HAP-1 (cell line): ENCODE measurements at regions not wholly inside any gene's neighbourhood (a gene's known extent, or its start where the extent isn't known, plus 50 kb on each side); places are given as distances from the start of the nearest gene placed in this dataset.
"Not testable (repeated sequence)": the region's sequence is repeated elsewhere in the genome, so short reads cannot be mapped to it uniquely, and the experiment has no call there.

ENCODE experiments used
- DNase-seq, 2 experiments: peaks; one replicate each; pipeline ENCODE4 v3.0.0-alpha.2; 2016 to 2020; ENCODE audit warnings: low spot score in 2 of 2
- H3K27me3 ChIP-seq: fragments of 250-450 bp; sonication (Bioruptor Pico); 2 replicates; pipeline ENCODE4 v1.5.1; 2020; ENCODE audit warnings: low read depth, mild to moderate bottlenecking, moderate library complexity
- H3K36me3 ChIP-seq: fragments of 250-450 bp; sonication (Bioruptor Pico); replicated peaks from 2 replicates; pipeline ENCODE4 v1.5.1; 2020; ENCODE audit warnings: mild to moderate bottlenecking
- H3K4me1 ChIP-seq: fragments of 250-450 bp; sonication (Bioruptor Pico); 2 replicates; pipeline ENCODE4 v1.5.1; 2020; ENCODE audit warnings: mild to moderate bottlenecking
- H3K4me3 ChIP-seq: fragments of 250-450 bp; sonication (Bioruptor Pico); 2 replicates; pipeline ENCODE4 v1.5.1; 2020; ENCODE audit warnings: mild to moderate bottlenecking, moderate library complexity
- H3K9me3 ChIP-seq: fragments of 250-450 bp; sonication (Bioruptor Pico); 2 replicates; pipeline ENCODE4 v1.5.1; 2020; ENCODE audit warnings: mild to moderate bottlenecking, moderate library complexity
- in situ Hi-C: fragments of 300-500 bp; cut with MboI; formaldehyde crosslinking; loops from 3 replicates; pipeline ENCODE4 v1.14.3; 2020; ENCODE audit warnings: low sequenced_read_pairs, inconsistent platforms, mixed read lengths

DNA sequence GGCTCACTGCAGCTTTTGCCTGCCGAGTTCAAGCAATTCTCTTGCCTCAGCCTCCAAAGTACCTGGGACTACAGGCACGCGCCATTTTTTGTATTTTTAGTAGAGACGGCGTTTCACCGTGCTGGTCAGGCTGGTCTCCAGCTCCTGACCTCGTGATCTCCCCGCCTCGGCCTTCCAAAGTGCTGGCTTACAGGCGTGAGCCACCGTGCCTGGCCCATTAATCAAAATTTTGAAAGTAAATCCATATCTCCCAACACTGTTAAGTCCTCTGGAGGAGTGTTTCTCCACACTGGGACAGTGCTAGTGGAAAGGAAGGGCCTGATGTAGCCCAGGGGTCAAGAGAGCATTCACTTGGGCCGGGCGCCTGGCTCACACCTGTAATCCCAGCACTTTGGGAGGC is 644.6 kb downstream of the SH2D4B start:
- Histone ChIP-seq H3K36me3 (no peaks in the 10 kb centered on the region), H3K9me3 (no peaks in the 10 kb centered on the region), H3K4me3 (no peak overlapping the region), H3K4me1 (no peaks in the 10 kb centered on the region), H3K27me3 (no peaks in the 10 kb centered on the region)
- DNase-seq: no peak
- in situ Hi-C loops: no loop called here

DNA sequence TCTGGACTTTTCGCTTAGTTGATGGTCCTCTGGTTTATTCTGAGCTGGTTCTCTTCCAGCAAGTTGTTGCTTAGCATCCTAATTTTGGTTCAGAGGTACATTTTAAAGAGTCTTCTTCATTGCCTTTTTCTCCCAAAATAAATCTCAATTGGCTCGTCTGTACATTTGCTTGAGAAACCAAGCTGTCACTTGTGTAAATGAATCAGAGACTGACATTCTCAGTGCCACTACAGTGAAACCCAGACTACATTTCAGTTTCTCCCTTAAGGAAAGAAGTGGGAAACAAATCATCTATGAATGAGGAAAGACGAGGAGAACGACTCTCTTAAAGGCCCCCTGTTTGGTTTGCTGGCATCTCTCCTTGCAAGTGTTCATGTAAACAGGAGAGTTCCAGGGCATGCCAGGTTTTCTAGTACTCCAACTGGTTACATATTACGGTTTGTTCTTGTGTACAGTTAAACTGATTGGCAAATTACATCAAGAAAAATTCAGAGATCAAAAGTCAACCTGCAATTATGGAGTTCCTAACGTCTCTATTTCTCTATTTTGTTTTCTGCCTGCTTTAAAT is 654.6 kb downstream of the SH2D4B start:
- no peak for DNase-seq
- in situ Hi-C loops: no loop called here
- Histone ChIP-seq H3K36me3 (no peaks in the 10 kb centered on the region), H3K4me3 (no peak overlapping the region), H3K9me3 (no peaks in the 10 kb centered on the region), H3K4me1 (no peaks in the 10 kb centered on the region), H3K27me3 (no peaks in the 10 kb centered on the region)

DNA sequence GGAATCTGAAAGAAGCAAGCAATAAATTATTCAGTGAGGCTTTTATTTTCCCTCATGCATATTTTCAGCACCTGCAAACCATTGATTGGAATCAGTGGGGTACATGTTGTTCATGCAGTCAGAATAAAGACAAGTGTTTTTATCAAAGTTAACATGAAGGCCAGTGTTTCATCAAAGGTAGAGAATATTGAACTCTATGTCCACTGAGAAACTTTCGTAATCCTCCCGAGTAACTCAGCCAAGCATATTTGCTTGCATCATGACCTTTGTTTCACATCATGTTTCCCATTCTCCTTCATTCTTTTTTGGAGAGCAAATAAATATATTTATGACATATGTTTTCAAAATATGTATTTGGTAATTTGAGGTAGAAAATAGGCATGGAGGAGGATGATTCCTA is 663.1 kb downstream of the SH2D4B start:
- H3K36me3 ChIP-seq: no peaks in the 10 kb centered on the region
- H3K4me1 ChIP-seq: no peaks in the 10 kb centered on the region
- H3K4me3 ChIP-seq: no peak overlapping the region
- in situ Hi-C loops: no loop called here
- H3K27me3 ChIP-seq: no peaks in the 10 kb centered on the region
- H3K9me3 ChIP-seq: no peaks in the 10 kb centered on the region
- DNase-seq: no peak

DNA sequence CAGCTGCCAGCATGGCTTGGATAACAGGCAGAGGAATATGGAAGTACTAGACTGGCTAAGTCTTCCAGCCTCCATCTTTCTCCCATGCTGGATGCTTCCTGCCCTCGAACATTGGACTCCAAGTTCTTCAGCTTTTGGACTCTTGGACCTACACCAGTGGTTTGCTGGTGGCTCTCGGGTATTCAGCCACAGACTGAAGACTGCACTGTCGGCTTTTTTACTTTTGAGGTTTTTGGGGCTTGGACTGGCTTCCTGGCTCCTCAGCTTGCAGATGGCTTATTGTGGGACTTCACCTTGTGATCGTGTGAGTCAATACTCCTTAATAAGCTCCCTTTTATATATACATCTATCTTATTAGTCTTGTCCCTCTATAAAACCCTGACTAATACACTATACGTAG is 667.6 kb upstream of the NRG3 start:
- DNase-seq, H3K27me3 ChIP-seq, H3K4me3 ChIP-seq, in situ Hi-C loops, H3K9me3 ChIP-seq, H3K36me3 ChIP-seq, H3K4me1 ChIP-seq: not testable (repeated sequence)

DNA sequence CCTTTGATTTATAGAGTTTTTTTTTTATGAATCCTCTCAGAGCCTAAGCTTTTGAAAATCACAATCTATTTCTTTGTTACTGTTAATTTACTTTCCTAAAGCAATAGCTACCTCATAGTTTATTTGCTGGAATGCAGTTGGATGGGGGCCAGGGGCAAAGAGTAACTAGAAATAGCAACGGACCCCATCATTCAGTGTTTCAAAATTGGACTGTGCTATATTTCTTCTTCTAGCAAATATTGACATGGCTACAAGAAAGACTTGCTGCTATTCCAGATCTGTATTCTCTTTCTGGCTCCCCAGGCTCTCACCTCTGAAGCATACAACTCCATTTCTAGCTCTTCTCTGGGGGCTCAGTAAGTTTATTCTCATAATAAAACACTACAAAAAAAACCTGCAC is 661.6 kb upstream of the NRG3 start:
- Histone ChIP-seq H3K36me3 (no peaks in the 10 kb centered on the region), H3K4me3 (no peak overlapping the region)
- in situ Hi-C loops: no loop called here

DNA sequence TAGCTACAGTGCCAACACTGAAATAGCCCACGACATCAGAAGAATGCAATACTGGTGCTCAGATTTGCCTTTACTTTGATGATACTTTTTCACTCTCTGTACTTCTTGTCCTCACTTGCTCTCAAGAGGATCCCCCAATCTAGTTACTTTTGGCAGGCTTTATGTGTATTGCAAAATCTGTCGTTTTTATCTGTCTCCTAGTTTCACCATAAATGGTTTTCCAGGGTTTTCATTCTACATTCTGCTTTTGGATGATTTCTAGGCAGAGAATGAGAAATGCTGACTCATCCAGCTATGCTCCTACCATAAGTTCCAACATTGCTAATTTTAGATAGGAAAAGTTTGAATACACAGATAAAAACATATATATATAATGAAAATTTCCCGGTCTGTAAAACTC is 659.5 kb upstream of the NRG3 start:
- Histone ChIP-seq H3K9me3 (no peaks in the 10 kb centered on the region), H3K36me3 (no peaks in the 10 kb centered on the region), H3K27me3 (no peaks in the 10 kb centered on the region), H3K4me1 (no peaks in the 10 kb centered on the region), H3K4me3 (no peak overlapping the region)
- in situ Hi-C loops: no loop called here
- DNase-seq: no peak

More for the DNA sequence above, 661.6 kb upstream of the NRG3 start:
- Histone ChIP-seq H3K4me1 (no peaks in the 10 kb centered on the region), H3K9me3 (no peaks in the 10 kb centered on the region), H3K27me3 (no peaks in the 10 kb centered on the region)
- no peak for DNase-seq

DNA sequence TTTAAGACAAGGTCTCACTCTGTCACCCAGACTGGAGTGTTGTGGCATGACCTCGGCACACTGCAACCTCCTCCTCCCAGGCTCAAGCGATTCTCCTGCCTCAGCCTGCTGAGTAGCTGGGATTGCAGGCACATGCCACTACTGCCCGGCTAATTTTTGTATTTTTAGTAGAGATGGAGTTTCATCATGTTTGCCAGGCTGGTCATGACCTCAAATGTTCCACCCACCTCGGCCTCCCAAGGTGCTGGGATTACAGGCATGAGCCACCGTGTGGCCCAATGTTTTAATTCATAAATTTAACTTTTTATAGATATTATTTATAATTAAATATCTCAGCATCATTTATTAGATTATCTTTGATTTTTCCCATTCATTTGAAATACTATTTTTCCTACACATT is 658.0 kb upstream of the NRG3 start:
- Histone ChIP-seq H3K27me3 (no peaks in the 10 kb centered on the region), H3K4me3 (no peak overlapping the region), H3K36me3 (no peaks in the 10 kb centered on the region), H3K9me3 (no peaks in the 10 kb centered on the region), H3K4me1 (no peaks in the 10 kb centered on the region)
- in situ Hi-C loops: no loop called here
- DNase-seq: no peak

DNA sequence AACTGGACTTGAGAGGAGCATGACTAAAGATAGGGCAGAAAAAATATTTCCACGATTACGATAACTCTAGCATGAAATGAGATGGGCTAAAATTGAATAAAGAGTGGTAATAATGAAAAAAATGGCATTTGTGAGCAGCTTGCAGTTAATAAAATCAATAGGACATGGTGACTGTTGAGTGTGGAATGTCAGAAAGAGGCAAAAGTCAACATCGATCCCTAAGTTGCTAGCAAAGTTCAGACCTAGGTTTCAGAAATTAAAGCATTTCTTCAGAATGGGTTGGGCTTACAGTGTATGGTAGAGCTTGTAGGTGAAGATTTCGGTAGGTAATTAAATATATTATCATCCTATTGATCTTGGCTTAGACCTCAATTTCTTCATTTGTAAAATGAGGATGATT is 656.7 kb upstream of the NRG3 start:
- no peak for DNase-seq
- no peak overlapping the region for H3K4me3 ChIP-seq
- H3K36me3 ChIP-seq: no peaks in the 10 kb centered on the region
- in situ Hi-C loops: no loop called here
- no peaks in the 10 kb centered on the region for H3K4me1 ChIP-seq
- H3K27me3 ChIP-seq: no peaks in the 10 kb centered on the region
- no peaks in the 10 kb centered on the region; the same call in 1 of the 2 replicates for H3K9me3 ChIP-seq

DNA sequence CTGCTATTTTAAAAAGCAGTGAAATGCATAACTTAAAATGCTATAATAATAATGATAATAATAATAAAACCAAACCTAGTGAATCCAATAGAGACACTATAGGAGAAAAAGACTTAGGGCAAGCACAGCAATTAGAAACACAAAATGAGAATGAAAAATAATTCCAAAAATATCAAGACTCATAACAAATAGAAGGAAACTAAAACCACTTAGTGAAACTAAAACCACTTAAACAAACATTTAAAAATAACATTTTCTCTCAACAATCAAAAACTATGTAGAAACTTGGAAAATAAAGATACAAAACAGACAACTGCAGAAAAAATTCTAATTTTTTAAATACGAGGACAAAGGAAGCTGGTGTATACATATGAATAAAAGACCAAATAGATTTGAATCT is 655.2 kb upstream of the NRG3 start:
- no peaks in the 10 kb centered on the region for H3K4me1 ChIP-seq
- no peaks in the 10 kb centered on the region for H3K27me3 ChIP-seq
- no peak for DNase-seq
- H3K4me3 ChIP-seq: no peak overlapping the region
- no peaks in the 10 kb centered on the region; the same call in 1 of the 2 replicates for H3K9me3 ChIP-seq
- no peaks in the 10 kb centered on the region for H3K36me3 ChIP-seq
- in situ Hi-C loops: no loop called here

DNA sequence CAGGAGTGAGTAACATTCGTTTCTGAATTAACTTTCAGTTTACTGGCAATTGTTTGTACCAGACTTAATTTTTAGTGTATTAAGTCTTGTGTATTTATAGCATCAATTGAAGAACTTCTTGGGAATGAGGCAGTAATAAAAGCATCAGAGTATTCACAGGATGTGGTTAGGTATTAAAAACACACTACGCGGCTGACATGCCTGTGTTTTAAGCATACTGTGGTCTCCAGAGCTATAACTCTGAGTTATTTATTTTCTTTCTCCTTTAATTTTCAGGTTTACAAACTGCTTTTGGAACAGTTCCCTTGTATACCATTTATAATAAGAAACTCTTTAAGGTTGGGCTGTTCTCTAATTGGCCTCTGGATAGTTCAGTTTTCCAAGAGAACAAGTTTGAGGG is 626.1 kb upstream of the NRG3 start:
- in situ Hi-C loops: no loop called here
- no peaks in the 10 kb centered on the region for H3K4me1 ChIP-seq

DNA sequence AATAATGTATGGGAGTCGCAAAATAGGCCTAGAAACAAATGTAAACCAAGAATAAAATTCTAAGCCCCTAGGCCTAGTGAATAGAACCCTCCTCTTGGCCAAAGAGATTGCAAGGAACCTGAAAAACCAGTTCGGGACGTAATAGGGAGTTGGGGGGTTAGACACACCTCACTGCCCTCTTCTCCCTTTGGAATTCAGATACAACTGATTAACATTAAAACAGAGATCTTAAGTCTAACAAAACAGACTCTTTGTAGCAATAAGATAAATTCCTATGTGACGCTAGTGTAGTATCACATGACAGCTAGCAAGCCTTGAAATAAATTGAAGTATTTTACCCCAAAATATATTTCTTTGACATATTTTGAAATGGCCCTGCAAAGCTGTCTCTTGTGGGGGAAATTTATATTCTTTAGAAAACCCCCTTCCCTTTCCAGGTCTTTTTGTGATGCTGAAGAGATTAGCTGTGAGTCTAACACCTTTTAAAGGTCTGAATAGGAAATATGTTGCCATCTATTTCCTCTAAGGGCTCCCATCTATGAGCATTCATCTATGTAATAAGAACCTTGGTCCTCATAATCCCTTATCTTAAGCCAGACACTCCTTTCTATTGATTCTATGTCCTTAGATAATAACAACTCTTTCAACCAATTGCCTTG is 623.4 kb upstream of the NRG3 start:
- no peak overlapping the region for H3K4me3 ChIP-seq
- no peak for DNase-seq
- in situ Hi-C loops: no loop called here

More for the DNA sequence above, 626.1 kb upstream of the NRG3 start:
- Histone ChIP-seq H3K36me3 (no peaks in the 10 kb centered on the region), H3K9me3 (no peaks in the 10 kb centered on the region), H3K27me3 (no peaks in the 10 kb centered on the region), H3K4me3 (no peak overlapping the region)
- no peak for DNase-seq

DNA sequence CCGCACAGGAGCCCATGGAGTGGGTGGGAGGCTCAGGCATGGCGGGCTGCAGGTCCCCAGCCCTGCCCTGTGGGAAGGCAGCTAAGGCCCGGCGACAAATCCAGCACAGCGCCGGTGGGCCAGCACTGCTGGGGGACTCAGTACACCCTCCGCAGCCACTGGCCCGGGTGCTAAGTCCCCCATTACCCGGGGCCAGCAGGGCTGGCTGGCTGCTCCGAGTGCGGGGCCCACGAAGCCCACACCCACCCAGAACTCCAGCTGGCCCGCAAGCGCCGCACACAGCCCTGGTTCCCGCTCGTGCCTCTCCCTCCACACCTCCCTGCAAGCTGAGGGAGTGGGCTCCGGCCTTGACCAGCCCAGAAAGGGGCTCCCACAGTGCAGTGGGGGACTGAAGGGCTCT is 610.0 kb upstream of the NRG3 start:
- in situ Hi-C loops, H3K4me3 ChIP-seq, H3K36me3 ChIP-seq, DNase-seq, H3K9me3 ChIP-seq, H3K4me1 ChIP-seq, H3K27me3 ChIP-seq: not testable (repeated sequence)

More for the DNA sequence above, 623.4 kb upstream of the NRG3 start:
- Histone ChIP-seq H3K9me3 (no peaks in the 10 kb centered on the region), H3K36me3 (no peaks in the 10 kb centered on the region), H3K27me3 (no peaks in the 10 kb centered on the region), H3K4me1 (no peaks in the 10 kb centered on the region)

DNA sequence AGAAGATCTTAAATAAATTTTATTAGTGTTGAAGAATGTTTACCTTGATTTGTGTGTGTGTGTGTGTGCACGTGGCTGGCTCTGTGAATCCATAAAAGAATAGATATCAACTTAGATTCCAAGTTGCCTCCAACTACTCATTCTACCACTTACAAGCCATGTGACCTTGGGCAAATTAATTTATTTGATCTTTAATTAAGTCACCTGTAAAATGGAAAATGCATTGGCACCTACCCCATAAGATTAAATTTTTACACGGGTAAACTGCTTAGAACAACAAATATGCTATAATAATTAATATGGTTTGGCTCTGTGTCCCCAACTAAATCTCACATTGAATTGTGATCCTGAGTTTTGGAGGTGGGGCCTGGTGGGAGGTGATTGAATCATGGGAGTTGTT is 604.9 kb upstream of the NRG3 start:
- Histone ChIP-seq H3K36me3 (no peaks in the 10 kb centered on the region), H3K9me3 (no peaks in the 10 kb centered on the region)
- no peak for DNase-seq

DNA sequence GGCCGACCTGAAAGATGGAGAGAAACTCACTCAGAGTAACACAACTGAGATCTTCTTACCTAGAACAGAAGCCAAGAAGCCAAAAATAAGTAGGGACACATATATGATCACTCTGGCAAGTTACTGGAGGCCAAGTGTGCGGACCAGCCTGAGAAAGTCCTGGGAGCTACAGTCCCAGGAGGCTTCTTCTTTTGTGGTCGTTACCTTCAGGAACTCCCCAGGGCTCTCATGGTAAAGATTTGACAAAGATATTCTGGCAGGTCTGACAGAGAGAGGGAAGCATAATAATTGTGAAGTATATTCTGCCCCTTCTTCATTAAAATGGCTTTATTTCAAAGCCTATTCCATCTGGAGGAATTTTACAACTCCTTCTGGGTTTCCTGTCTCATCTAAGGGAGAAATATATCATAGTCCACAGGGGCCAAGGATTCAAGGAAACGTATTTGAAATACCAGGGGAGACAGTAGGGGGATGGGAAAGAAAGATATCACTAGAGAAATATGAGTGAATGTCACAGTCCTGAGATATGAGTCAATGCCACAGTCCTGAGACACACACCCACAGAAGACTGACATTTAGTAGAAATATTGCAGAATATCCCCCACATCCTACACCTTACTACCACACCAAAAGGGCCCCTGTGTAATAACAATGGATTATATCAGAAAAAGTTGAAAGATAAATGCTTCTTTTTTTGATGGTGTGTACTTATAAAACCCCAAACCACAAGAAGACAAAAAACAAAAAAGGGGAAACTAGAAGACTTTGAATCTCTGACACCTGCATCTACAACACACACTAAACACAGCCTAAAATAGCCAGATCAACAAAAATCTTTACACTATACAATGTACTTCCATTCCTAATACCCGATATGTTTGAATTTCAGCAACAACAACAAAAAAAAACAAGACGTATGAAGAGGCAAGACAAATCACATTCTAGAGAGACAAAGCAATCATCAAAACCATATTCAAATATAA is 594.2 kb upstream of the NRG3 start:
- Histone ChIP-seq H3K4me1 (no peaks in the 10 kb centered on the region), H3K9me3 (no peaks in the 10 kb centered on the region), H3K27me3 (no peaks in the 10 kb centered on the region), H3K36me3 (no peaks in the 10 kb centered on the region), H3K4me3 (no peak overlapping the region)
- no peak for DNase-seq
- in situ Hi-C loops: no loop called here

More for the DNA sequence above, 604.9 kb upstream of the NRG3 start:
- Histone ChIP-seq H3K4me1 (no peaks in the 10 kb centered on the region), H3K27me3 (no peaks in the 10 kb centered on the region), H3K4me3 (no peak overlapping the region)
- in situ Hi-C loops: no loop called here
